HG02938 (cell line): ENCODE measurements at regions not wholly inside any gene's neighbourhood (a gene's known extent, or its start where the extent isn't known, plus 50 kb on each side); places are given as distances from the start of the nearest gene placed in this dataset.
"Not testable (repeated sequence)": the region's sequence is repeated elsewhere in the genome, so short reads cannot be mapped to it uniquely, and the experiment has no call there.

Experiments used
- ATAC-seq: cut with Tn5 transposase; IDR thresholded peaks from one replicate; pipeline ENCODE4 v1.9.1; 2021; ENCODE audit warnings: mild to moderate bottlenecking, moderate library complexity; ENCODE audit not compliant: unreplicated experiment

DNA sequence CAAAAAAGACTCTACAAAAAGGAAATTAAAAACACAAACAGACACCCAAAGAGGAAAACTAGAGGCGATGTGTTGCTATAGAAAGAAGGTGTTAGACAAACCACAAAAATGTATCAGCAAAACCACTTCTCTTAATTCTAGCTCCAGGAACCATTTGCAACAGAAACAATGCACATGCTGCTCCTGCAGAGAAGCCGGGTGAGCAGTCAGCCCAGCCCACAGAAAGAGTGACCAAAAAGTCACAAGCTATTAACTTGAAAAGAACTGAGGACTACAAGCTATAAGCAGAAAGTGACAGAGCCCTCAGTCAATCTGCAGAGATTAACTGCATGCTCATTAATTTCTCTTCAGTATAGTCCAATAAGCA is 96.2 kb upstream of the KLHL13 start:
- ATAC-seq = peak; percentile 77

- ATAC-seq = no peak
These were observed 98.7 kb upstream of the KLHL13 start for GRCh38 chrX:118215346-118215745.

GRCh38 chrX:118216087-118216486 is 99.5 kb upstream of the KLHL13 start:
- ATAC-seq = no peak

GRCh38 chrX:118216509-118216908 is 99.9 kb upstream of the KLHL13 start:
- no peak for ATAC-seq

- no peak for ATAC-seq
These were observed 101.5 kb upstream of the KLHL13 start for GRCh38 chrX:118218079-118218478.

DNA sequence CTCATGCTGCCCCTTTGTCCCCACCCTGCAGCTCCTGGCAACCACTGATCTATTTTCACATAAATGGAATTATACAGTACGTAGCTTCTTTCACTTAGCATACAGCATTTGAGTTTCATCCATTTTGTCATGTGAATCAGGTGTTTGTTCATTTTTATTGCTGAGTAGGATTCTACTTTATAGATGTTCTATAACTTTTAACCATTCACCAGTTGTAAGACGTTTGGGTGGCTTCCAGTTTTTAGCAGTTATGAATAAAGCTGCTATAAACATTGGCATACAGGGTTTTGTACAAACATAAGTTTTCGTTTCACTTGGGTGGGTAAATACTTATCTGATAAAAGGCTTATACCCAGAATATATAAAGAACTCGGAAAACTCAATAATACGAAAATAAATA is 102.3 kb upstream of the KLHL13 start:
- ATAC-seq = no peak

GRCh38 chrX:118219866-118220265 is 103.3 kb upstream of the KLHL13 start:
- no peak for ATAC-seq

DNA sequence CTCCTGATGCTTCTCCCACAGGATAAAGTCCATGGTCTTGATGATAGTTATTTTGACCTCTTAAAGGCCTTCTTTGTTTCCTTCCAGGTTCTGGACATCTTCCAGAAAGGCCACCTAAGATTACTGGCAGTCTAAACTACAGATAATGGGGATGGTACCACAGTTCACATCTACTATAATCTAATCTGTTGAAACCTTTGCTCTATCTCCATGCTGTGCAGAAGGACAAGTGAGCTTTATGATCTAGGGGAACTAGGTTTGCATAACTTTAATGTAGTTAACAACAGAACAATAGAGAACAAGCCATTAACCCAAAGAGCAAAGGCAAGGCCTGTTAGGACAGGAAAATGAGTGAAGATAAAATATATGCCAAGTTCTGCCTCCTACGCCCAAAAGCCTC is 103.9 kb upstream of the KLHL13 start:
- ATAC-seq = no peak

DNA sequence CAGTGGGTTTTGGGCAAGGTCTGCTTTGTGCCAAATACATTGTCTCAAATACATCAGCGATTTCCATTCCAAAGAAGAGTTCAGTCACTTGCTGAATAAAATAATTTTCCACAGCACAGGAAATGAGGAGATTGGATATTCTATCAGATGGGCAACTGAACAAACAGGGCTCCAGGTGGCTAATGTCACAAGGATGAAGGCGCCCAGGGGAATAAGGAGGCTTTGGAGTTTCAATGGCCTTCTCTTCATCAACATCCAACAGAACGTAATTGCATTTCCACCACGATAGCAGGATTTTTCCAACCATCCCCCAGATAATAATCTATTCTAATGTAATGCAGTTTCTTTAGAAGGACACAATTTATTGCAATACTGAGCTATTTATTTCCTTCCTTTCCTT is 104.7 kb upstream of the KLHL13 start:
- no peak for ATAC-seq

DNA sequence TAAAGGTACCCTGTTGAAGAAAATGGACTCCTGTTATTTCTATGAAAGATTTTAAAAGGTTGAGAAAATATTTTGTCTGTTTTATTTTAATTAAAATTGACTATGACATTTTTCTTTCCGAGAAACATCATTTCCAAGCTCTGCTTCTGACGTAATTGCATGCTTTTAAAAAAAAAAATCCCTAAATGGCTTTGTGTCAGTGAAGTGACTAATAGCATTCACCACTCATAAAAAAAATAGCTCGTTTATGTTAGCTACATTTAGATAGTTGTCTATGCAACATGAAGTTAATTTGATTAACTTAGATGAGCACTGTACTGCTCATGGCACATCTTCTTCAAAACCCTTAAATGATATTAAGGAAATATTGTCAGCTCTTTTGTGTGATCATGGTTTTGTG is 105.1 kb upstream of the KLHL13 start:
- no peak for ATAC-seq

- ATAC-seq = no peak
These were observed 105.8 kb upstream of the KLHL13 start for GRCh38 chrX:118222421-118222820.

DNA sequence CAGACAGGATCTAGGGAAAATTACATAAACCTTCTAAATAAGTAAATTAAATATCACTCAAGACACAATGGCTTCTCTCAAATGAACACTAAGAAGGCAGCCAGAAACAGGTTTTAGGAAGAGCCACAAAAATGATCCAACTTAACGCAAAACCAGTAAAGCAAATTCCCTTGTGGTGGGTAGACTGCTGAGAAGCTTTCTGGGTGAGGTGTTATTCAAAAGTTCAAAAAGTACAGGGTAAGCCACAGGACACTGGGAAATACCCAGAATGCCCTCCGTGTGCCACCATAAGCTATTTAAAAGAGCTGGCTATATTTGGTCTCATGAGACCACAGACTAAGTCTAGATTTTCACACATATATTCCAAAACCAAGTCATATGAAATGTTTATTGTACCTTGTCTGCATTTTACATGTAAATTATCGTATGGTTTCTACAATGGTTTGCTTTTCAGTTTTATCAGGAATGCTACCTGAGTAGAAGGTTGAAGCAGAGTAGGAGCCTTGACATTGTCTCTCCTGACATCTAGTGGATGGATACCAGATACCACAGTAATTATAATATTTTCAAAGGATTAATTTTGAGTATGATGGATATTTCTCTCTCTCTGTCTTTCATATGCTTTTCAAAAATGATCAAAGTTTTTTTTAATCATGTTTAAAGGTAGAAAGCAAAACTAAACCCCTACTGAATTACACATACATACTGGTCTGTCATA is 109.3 kb upstream of the KLHL13 start:
- peak; percentile 67 for ATAC-seq

DNA sequence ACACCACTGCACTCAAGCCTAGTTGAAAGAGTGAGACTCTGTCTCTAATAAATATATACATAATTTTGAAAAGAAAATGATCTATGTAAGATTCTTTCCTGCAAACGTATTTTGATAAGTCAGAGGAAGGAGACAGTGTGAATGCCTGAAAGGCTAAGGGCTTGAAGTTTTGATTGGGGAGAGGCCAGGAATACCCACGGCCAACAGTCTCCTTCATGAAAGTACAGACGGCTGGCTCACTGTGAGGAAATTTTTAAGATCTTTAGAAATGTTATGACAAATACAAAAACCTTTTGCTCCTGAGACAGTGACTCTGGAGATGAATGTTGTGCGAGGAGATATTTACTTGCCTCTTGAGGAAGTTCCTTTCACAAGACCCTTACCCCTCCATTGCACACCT is 111.4 kb upstream of the KLHL13 start:
- ATAC-seq = no peak

GRCh38 chrX:118228456-118228855 is 111.8 kb upstream of the KLHL13 start:
- ATAC-seq = no peak

DNA sequence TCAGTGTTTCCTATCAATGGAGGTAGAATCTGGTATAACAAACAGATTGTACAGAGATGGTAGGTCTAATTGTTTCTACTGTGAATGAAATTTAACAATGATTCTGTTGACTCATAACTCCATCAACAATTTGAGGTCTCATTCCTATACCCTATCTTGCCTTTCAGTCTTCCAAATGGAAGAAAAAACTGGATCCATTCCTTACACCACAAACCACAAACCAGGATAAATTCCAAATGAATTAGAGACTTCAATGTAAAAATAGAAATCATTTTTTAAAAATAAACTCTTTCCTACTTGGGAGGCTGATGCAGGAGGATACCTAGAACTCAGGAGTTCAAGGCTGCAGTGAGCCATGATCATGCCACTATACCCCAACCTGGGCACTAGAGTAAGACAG is 114.4 kb upstream of the WDR44 start:
- no peak for ATAC-seq

DNA sequence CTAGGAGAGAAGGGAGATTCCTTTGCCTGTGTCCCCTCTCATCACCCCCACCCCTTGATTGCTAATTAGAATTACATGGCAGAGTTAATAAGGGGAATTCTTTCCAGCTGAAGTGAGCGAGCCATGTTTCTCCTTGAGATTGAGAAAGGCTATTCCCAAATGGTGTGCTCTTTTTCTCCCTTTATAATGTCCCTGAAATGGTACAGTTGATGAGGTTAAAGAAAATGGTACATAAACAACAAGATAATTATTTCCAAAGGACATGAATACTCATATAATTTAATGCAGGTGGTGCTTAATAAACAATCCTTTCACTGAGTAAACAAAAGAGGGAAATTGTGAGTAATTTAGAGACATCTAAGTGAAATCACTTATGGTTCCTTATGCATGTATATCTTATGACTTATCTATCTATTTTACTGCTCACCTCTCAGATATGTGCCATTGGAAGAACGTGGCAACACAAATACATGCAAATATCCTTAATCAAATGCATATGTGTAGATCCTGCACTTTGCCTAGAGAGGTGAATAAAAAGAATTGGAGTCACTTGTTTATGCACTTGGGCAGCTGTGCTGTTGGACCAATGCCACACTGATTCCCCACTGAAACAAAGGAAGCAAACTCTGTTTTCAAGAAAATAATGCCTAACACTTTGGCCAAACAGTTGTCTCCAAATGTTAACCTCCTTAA is 106.6 kb upstream of the WDR44 start:
- ATAC-seq = no peak

DNA sequence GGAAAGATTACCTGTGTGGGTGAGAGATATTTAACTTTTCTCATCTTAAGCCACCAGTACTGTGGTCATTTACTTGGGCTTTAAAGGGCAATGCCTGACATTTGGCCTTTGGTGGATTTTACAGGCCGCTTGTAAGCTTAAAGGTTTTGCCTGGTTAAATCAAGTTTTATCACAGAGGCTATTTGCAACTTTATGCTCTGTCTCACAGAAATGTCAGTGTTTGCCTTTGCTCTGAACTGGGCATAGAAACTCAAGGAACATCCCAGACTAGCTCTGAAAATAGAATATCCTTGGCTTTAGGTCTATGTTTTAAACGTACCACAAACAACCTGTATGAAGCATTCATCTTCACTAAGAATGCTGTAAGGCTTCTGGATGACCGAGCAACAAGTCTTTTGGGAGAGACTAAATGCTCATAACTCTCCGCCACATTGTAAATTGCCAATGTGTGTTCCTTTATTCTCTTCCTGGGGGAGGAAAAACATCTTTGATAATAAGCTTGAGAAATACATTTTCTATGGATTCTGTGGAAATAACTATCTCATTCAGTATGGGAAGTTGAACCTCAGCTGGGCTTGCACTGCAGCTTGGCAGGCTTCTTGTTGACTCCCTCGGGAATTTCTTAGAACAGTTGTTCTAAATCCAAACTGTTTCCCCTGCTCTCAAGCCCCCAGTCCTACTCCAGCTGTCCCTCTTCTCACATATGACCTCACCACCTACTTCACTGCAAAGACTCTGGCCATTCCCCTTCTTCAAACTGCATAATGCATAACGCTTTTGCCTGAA is 105.8 kb upstream of the WDR44 start:
- no peak for ATAC-seq

DNA sequence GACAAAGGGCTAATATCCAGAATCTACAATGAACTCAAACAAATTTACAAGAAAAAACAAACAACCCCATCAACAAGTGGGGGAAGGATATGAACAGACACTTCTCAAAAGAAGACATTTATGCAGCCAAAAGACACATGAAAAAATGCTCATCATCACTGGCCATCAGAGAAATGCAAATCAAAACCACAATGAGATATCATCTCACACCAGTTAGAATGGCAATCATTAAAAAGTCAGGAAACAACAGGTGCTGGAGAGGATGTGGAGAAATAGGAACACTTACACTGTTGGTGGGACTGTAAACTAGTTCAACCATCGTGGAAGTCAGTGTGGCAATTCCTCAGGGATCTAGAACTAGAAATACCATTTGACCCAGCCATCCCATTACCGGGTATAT is 98.9 kb upstream of the WDR44 start:
- not testable (repeated sequence) for ATAC-seq

GRCh38 chrX:118249146-118249545 is 96.8 kb upstream of the WDR44 start:
- no peak for ATAC-seq

- ATAC-seq = no peak
These were observed 95.5 kb upstream of the WDR44 start for GRCh38 chrX:118250445-118250844.

DNA sequence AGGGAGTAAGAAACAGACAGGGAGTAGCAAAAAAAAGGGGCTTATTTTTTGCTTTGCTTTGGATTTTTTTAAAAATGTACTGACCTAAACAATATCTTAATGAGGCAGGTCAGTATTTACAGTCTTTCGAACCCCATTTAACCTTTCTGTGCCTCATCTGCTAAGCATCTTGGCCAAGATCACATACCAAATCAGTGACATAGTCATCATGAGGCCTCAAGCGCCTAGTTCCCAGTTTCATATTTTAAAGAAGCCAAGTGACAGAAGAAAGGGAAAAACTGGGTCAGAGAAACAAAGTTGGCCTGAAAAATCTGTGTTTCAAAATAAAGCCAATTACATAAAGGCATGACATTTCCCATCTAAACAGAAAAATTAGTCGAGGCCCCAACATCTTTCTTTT is 94.6 kb upstream of the WDR44 start:
- ATAC-seq = no peak

GRCh38 chrX:118252967-118253366 is 92.9 kb upstream of the WDR44 start:
- no peak for ATAC-seq
